GM19324 (cell line): ENCODE measurements at regions not wholly inside any gene's neighbourhood (a gene's known extent, or its start where the extent isn't known, plus 50 kb on each side); places are given as distances from the start of the nearest gene placed in this dataset.

Source experiments
- ATAC-seq: cut with Tn5 transposase; IDR thresholded peaks from one replicate; pipeline ENCODE4 v1.9.1; 2021; ENCODE audit warnings: mild to moderate bottlenecking, moderate library complexity; ENCODE audit not compliant: unreplicated experiment, low FRiP score

DNA sequence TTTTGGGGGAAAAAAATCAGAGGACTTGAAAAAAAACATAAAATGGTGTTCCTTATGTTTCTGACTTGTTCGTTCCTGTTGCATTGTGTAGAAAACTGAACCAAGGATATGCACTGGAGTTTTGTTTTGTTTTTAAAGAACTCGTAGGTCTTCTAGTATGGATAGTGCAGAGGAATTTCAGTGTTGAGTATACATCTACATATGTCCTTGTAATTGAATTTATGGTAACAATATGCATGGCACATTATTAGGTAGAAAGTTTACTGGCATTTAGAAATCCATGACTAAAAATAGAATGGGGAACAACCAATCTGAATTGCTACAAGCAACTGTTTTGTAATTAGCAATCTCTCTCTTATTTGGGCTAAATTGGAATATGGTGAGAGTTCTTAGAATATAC lies 188.3 kb upstream of the ZRANB2 start:
- no peak for ATAC-seq

DNA sequence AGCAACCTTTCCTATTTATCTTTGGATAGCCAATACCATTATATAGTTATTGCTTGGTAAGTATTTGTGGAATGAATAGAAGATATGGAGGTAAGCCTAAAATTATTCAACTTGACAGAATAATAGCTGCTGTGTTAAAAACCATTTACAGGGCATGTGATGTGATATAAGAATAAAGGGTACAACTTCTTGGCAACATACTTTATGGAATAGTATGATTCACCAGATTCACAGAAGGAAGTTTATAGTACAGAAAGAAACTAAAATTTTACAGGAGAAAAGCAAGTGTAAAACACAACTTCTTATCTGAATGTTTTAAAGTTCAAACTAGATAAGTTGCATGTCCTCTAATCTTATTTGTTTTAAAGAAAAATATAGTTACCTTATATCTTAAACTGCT lies 186.4 kb upstream of the ZRANB2 start:
- ATAC-seq = no peak

DNA sequence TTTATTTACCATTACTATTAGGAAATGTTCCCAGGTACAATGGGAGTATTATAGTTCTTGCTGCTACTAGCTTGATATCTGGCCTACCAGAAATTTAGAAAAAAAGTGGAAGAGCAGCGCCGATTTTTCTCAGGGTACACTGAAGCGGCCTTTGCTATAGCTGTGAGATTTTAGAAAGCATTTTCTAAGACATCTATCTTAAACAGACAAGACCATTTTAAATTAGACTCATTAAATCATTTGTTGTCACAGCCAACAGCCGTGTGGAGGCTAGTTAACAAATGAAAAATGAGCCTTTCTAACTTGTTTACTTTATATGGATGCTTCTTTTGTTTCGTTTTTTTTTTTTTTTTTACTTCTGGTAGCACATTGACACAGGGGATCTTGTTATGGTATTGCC lies 183.2 kb upstream of the ZRANB2 start:
- ATAC-seq = no peak

DNA sequence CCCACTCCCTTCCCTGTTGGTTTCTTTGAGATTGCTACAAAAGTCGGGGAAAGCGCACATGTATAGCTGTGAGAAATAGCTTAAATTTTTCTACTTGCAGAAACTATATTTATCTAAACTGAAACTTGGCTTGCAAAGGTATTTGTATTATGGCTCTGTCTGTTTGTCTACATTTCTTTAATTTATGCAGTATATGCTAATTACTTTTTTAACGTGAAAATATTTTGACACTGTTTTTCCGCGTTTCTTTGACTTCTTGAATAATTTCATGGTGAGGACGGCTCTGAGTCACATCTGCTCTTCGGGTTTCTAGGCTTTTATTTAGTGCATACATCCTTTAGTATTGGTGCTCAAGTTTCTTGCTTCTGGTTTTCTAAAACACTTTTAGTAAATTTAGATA lies 182.1 kb upstream of the ZRANB2 start:
- ATAC-seq = no peak

DNA sequence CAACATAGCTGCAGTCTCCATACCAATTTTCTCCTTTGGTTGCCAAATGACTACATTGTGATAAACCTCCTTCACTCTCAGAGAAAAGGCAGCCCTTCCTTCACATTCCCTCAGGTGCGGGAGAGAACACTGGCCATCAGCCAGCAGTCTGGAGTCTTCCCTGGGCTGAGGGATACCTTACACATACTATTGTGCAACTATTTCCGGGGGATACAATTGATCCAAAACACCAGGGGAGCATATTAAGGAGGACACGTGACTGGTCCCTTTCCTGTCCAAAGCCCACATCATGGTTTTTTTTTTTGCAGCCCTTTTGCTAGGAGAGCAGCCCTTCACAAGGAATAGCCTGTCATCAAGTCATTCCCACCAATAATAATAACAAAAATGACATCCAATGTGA lies 172.1 kb upstream of the ZRANB2 start:
- ATAC-seq = no peak

DNA sequence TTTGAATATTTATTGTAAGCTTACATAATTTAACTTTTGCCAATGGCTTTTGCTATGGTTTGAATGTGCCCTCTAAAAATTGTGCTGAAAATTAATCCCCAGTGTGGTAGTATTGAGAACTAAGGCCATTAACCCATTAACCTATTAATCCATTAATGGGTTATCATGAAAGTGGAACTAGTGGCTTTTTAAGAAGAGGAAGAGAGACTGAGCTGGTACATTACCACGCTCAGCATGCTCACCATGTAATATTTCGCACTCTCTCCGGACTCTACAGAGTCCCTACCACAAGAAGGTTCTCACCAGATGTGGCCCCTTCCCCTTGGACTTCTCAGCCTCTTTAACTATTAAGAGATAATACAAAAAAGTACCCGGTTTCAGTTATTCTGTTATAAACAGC lies 164.4 kb upstream of the ZRANB2 start:
- ATAC-seq = peak; percentile 73

DNA sequence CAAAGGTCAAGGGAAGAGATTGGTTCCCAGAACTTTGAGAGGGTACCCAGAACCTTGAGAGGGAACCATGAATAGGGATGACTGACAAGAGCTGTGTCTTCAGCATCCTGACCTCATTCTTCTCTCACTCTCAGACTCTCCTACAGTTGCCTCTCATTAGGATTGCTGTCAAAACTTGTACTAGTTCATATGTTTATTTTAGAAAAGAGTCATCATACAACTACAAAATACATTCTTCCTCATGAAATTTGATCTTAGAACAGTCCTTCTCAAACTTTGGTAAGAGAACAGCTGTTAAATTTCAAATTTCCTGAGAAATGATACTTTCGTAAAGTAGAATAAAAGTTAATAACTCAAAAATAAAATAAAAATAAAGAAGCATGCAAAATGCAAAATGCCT lies 161.4 kb upstream of the ZRANB2 start:
- no peak for ATAC-seq

DNA sequence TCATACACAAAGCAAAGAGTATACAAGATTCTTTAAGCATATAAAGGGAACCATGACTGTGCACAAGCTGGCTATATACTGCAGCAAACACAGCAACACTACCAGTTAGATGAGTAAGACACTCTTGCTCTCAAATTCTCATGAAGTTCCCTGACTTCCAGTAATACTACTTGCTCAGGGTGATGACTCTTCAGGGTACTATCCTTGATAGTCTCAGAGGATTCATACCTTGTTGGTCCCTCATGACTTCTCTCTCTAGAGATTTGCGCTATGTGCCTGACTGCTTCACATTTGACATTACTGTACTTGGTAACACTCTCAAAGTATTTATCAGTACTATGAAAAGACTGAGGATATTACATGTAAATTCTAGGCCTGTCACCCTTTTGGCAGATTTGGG lies 159.8 kb upstream of the ZRANB2 start:
- no peak for ATAC-seq

DNA sequence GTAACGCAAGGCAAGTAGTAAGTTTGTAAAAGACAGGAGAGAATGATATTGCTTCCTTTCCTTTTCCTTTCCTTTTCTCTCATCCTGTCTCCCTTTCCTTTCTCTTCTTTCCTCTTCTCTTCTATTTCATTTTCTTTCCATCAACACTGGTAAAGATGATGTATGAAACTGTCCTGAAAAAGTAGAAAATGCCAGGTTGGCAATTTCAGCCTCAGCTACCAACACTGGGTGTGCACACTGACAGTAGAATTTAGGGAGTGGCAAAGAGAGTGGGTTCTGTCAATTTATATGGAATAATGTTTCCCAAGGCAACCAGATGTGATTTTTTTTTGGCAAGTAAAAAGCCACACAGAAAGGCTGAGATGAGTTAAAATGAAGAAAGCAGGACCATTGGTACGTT lies 155.7 kb upstream of the ZRANB2 start:
- no peak for ATAC-seq

DNA sequence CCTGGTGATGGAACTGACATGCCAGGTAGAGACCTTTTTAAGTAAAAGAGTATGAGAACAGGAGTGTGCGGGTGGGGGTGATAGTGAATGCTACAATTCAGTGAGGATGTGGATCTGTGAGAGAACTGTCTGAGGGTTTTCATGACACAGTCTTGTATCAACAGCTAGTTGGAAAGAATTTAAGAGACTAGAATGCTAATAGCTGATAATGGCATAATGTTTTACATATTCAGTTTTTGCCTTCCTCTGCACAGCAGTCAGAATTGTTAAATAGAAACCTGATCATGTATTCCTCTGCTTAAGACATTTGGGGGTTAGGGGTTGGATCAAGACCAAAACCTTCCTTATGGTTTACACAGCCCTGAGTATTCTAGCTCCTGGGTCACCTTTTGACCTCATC lies 152.8 kb upstream of the ZRANB2 start:
- ATAC-seq = no peak

DNA sequence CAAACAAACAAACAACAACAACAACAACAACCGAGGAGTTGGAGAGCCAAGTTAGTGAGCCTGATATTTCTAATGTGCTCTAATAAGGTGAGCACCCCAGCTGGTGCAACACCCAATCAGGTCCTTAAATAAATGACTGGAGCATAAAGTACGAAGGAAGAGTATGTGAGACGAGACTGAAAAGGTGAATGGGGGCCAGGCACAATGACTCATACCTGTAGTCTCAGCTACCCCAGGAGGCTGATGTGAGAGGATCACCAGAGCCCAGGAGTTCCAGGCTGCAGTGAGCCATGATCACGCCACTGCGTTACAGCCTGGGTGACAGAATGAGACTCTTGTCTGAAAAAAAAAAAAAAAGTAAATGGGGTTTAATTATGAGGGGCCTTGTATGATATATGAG lies 152.0 kb upstream of the ZRANB2 start:
- ATAC-seq = no peak

DNA sequence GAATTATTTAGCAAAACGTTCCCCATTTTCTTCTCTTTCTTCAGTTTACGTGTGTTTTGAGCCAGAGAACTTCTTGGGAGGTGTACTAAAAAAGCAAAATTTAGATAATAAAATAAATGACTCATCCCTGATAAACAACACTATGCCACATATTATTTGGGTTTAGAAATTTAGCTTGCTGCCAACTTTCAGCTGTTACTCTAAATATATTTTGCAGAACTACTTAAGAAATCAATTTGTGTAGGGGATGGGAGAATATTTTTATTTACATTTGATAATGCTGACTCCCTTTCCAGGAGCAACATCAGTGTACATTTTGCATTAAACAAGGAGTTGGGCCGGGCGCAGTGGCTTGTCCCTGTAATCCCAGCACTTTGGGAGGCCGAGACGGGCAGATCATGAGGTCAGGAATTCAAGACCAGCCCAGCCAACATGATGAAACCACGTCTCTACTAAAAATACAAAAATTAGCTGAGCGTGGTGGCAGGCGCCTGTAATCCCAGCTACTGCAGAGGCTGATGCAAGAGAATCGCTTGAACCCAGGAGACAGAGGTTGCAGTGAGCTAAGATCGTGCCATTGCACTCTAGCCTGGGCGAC lies 151.4 kb upstream of the ZRANB2 start:
- no peak for ATAC-seq

DNA sequence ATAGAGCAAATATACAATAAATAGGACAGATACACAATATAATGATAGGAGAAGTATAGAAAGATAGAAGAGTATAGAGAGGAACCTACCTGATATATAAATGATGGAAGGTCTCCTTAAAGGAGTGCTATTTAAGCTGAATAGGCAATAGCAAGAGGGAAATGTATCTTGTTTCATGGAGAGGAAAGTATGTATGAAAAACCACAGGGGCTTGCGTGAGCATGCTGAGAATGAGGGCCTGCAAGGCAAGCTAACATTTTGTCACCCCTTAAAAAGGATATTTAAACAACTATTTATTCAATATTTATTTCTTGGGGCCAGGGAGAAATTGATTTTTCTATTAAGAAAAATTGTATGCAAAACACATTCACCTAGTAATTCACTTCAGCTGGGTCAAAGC lies 150.9 kb upstream of the ZRANB2 start:
- ATAC-seq = no peak

DNA sequence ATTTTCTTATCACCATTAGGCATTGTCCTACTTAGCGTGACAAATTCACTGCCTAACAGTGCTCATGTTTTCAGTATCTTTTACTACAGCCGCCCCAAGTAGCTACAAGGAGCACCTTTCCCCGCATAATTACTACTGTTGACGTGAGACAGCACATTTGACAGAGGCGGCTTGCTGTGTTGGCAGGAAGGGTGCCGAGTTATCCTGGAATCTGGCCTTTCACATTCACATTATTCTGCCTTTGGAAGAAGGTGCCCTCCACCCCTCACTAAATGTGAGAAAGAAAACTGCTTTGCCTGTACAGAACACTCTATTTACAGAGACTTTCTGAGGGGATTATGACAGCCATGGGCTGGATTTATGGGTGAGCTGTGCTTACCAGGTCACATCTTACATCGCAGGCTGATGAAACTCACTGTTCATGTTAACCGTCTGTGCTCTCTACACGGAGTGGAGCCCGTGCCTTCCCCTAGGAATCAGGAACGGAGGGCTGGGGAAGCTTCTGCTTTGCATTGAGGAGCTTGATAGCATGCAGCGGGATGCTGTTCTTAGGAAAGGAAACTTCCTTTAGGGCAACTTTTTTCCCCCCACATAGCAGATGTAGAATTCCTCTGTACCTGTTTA lies 148.0 kb upstream of the ZRANB2 start:
- ATAC-seq = no peak

DNA sequence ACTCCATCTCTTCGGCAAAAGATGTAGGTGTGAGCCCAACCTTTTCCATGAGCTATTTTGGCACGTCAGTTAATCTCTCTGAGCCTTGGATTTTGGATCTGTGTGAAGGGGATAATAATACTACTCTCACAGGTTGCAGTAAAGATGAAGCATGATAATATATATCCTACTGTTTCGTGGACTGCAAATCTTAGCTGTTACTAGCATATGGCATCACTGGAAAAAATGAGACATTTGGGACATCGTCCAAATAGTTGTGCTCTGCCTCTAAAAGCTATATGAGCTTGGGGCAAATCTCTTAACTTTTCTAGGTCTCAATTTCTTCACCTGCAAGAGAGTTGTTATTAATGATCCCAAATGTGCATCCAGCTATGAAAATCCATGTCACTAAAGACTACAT lies 147.4 kb upstream of the ZRANB2 start:
- no peak for ATAC-seq

DNA sequence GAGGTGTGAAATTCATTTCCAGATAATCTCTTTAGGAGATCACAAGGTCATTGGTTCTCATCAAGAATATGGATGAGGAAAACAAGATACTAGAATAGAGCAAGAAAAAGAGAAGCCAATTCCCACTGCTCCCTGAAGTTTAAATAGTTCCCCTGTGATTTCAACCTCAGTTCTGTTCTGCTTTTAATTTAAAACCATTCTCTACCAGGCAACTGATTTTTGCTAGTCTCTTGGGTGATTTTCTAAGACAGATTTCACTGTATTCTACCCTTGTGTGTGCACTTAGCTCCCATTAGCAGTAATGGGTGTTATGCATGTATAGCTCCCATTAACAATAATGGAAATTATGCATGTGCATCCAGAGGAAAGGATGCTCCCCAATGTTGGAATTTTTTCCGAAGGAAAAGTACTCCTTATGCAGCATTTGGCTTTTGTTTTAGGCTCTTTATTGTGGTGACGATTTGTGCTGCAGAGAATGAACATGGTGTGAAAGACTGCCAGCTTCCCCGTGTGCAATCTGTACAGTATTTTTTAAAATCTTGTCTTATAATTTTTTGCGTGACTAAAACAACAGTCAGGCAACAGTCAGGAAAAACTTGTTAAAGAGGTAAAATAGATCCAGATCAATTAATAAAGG lies 144.0 kb upstream of the ZRANB2 start:
- ATAC-seq = no peak

DNA sequence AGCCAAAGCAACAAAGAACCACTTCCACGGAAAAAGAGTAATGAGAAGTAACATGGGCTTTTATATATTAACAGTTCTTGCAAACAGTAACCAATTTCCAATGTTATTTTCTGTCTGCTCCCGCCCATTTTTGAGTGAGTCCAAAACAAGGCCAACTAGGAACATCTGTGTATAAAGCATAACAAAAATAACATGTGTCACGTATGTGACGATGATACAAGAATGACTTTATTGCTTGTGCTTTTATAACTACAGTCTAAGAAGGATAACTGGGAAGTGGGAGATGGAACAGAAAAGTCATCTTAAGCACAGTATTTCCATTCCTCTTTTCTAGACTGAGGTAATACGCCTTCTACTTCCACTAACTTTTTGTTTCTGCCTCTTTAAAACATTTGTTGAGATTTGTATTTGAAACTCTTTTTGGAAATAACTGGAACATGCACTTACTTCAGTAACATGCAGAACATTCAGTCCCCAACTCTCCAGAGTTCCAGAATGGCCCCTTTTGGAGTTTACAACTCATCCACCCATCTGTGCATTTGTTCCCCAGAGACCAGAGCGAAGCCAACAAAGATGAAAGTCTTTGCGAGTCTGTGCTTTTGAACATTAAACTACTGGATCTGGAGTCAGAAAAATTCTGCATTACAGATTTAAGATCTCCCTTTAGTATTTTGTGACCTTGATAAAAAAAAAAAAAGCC lies 143.0 kb upstream of the ZRANB2 start:
- ATAC-seq = no peak

DNA sequence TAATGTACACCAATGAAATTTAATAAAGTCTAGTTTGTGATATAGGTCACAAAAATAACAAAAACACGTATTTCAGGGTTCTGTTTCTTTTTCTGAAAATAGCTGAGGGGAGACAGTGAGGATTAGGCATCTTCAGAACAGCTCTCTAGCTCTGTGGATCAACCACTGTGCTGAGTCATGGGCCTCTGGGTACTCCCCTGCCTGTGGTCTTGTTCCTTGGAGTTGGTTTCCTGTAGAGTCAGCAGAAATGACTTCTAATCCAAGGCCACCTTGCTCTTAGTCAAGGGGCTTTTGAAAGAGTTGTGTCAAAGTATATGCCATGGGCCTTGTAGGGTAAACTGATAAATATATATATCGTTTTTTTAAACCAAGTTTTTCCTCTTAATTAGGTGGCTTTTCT lies 141.8 kb upstream of the ZRANB2 start:
- ATAC-seq = no peak

DNA sequence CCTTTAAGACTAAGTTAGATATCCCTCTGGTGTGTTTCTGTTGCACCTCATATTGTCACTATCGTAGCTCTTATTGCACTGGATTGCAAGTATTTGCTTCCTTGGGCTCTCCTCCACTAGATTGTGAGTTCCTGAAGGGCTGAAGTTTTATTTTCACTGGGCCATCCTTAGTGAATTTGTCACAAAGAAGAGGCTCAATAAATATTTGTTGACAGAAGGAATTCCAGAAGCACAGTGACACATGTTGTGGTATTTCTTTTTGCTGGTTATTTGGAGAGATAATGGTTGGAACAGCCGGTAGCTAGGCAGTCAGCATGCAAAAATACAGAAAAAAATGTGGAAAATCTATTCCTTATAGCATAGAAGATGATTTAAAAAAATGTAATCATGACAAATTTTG lies 129.9 kb upstream of the ZRANB2 start:
- no peak for ATAC-seq

DNA sequence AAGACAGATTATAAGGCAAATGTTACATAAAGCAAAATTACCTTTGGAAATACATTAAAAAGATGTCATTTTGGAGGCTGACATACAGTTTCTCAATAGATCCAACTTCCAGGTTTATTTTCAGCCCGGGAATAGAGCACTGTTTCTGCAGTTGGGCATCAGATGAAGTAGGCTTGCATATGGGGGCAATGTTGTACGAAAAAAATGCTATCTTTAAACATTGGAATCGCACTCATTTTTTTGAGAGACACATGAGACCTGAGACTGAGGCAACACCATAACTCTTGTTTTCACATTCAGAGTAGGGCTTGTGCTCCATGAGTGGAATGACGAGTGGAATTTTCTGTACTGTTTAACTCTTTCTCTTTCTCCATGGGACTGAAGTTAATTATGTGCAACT lies 122.4 kb upstream of the ZRANB2 start:
- no peak for ATAC-seq

DNA sequence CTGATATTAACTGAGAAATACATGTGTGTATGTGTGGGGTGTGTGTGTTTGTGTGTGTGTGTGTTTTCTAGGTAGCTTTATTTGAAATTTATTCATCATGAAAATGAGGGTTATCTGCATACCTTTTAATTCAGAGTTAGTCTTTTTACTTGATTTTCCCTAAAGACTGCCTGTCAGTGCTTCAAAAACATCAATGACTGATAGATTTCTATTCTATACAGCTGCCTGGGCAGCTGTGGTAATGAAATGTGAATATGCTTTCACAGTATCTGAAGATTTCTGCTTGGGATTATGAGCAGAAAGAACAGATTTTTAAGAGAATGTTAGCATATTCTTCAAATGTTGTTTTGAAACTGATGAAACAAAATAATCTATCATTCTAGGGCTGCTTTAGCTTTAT lies 119.7 kb upstream of the ZRANB2 start:
- no peak for ATAC-seq

DNA sequence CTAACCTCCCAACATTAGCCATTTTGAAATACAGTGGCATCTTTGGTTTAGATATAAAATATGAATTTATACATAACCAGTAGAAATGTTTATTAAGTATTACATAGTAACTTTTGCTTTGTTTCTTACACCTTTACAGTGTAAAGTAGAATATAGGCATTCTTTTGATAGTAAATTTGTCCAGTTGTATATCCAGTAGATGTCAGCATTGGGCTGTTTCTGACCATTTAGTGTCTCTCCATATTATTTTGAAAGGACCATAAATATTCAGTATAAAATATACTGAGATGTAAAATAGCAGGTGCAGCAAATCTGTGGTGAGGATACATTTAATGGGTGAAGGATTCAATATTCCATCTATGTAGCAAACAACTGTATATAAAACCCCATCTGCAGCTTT lies 115.8 kb upstream of the ZRANB2 start:
- no peak for ATAC-seq
